GM20000 (cell line): ENCODE measurements at regions not wholly inside any gene's neighbourhood (a gene's known extent, or its start where the extent isn't known, plus 50 kb on each side); places are given as distances from the start of the nearest gene placed in this dataset.

Experiments
- DNase-seq: peaks from one replicate; pipeline ENCODE4 v3.0.0; 2012; ENCODE audit warnings: low spot score
- CTCF ChIP-seq: IDR thresholded peaks from 2 replicates; pipeline ENCODE4 v1.5.1; 2012; ENCODE audit warnings: mild to moderate bottlenecking, control low read depth; ENCODE audit errors: extremely low read depth, missing control alignments

GRCh38 chrX:11039926-11040325, 71.2 kb upstream of the HCCS start:
- TF ChIP-seq CTCF, result no peak
- DNase-seq, result no peak

- no peak for TF ChIP-seq CTCF
Observed at GRCh38 chrX:11040405-11040804, 70.7 kb upstream of the HCCS start.

GRCh38 chrX:11040996-11041395, 70.1 kb upstream of the HCCS start:
- TF ChIP-seq CTCF, result no peak
- no peak for DNase-seq

More at GRCh38 chrX:11040405-11040804, 70.7 kb upstream of the HCCS start:
- no peak for DNase-seq

- DNase-seq, result no peak
- no peak for TF ChIP-seq CTCF
Observed at GRCh38 chrX:11050013-11050412, 61.1 kb upstream of the HCCS start.

- TF ChIP-seq CTCF, result no peak
- no peak for DNase-seq
Observed at GRCh38 chrX:11053351-11053750, 57.8 kb upstream of the HCCS start.

GRCh38 chrX:11056322-11057176, 54.6 kb upstream of the HCCS start:
- TF ChIP-seq CTCF, result no peak
- no peak for DNase-seq

- no peak for DNase-seq
- no peak for TF ChIP-seq CTCF
Observed at GRCh38 chrX:11059933-11060332, 51.2 kb upstream of the HCCS start.
